Glutamatergic neuron (in vitro differentiated cells): ENCODE measurements at regions not wholly inside any gene's neighbourhood (a gene's known extent, or its start where the extent isn't known, plus 50 kb on each side); places are given as distances from the start of the nearest gene placed in this dataset.
"Not testable (repeated sequence)": the region's sequence is repeated elsewhere in the genome, so short reads cannot be mapped to it uniquely, and the experiment has no call there.

Source experiments
- DNase-seq: peaks from one replicate; pipeline ENCODE4 v3.0.0; 2022
- H3K27ac Mint-ChIP-seq: one replicate; pipeline ENCODE4 v1.8.0; 2020; ENCODE audit warnings: mild to moderate bottlenecking, mixed read lengths, inconsistent platforms; ENCODE audit not compliant: unreplicated experiment
- H3K27me3 Mint-ChIP-seq: one replicate; pipeline ENCODE4 v1.8.0; 2020; ENCODE audit warnings: mild to moderate bottlenecking, moderate library complexity, mixed read lengths, inconsistent platforms; ENCODE audit not compliant: unreplicated experiment
- H3K36me3 Mint-ChIP-seq: one replicate; pipeline ENCODE4 v1.8.0; 2020; ENCODE audit warnings: mild to moderate bottlenecking, mixed read lengths, inconsistent platforms; ENCODE audit not compliant: unreplicated experiment
- H3K4me1 Mint-ChIP-seq: one replicate; pipeline ENCODE4 v1.8.0; 2020; ENCODE audit warnings: mild to moderate bottlenecking, low read depth, mixed read lengths, inconsistent platforms; ENCODE audit not compliant: unreplicated experiment
- H3K4me3 Mint-ChIP-seq: one replicate; pipeline ENCODE4 v1.8.0; 2020; ENCODE audit warnings: mild to moderate bottlenecking, mixed read lengths, inconsistent platforms; ENCODE audit not compliant: unreplicated experiment
- H3K9me3 Mint-ChIP-seq: one replicate; pipeline ENCODE4 v1.8.0; 2020; ENCODE audit warnings: mild to moderate bottlenecking, moderate library complexity, mixed read lengths, inconsistent platforms; ENCODE audit not compliant: unreplicated experiment
- CTCF ChIP-seq: fragments of 200-600 bp; sonication (generic); IDR thresholded peaks from one replicate; pipeline ENCODE4 v1.5.0; 2021; ENCODE audit not compliant: partially characterized antibody, unreplicated experiment

GRCh38 chrX:65241059-65241721 lies 264.9 kb upstream of the ZC4H2 start:
- Mint-ChIP-seq H3K27ac (no peak overlapping the region), H3K36me3 (peaks cover 5% of the 10 kb centered on the region), H3K4me3 (no peak overlapping the region), H3K9me3 (peaks cover 5% of the 10 kb centered on the region), H3K27me3 (no peaks in the 10 kb centered on the region), H3K4me1 (no peaks in the 10 kb centered on the region)
- no peak for TF ChIP-seq CTCF
- DNase-seq: no peak

- Mint-ChIP-seq H3K27me3 (peaks cover 3% of the 10 kb centered on the region), H3K4me3 (no peak overlapping the region), H3K9me3 (no peaks in the 10 kb centered on the region), H3K36me3 (no peaks in the 10 kb centered on the region), H3K27ac (no peak overlapping the region), H3K4me1 (no peaks in the 10 kb centered on the region)
- DNase-seq: no peak
- TF ChIP-seq CTCF: no peak
Measured at GRCh38 chrX:65203545-65203944, 227.3 kb upstream of the ZC4H2 start.

DNA sequence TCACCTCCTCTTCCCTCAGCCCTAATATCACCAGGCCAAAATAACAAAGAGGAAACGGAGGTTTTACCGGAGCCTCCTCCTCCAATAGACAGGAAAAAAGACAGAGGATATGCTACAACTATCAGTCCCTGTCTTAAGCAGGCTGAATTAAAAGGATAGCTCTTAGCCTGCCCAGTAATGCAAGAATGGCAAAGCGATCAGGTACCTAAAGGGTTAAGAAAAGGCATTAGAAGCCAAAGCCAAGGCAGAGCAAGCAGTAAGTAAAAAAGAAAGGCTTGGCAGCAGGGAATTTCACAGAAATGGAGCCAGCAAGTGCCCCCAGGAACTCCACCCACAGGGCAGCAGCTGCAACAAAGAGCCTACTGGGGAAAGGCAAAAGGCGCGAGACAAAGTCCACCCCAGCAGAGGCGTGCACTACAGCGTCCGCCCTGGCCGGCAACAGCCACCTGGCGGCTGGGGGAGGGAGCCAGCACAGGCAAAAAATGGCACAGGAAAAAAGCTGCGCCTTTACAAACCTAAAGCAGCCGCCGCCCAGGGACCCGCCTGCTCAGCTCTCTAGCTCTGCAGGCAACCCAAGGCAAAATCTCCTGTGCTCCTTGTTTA lies 220.6 kb upstream of the ZC4H2 start:
- no peak overlapping the region for H3K27ac Mint-ChIP-seq
- DNase-seq: peak; percentile 69
- TF ChIP-seq CTCF: peak; percentile 29
- H3K4me3 Mint-ChIP-seq: peak overlapping the region; percentile 38
- no peaks in the 10 kb centered on the region for H3K36me3 Mint-ChIP-seq
- peaks cover 3% of the 10 kb centered on the region for H3K27me3 Mint-ChIP-seq
- no peaks in the 10 kb centered on the region for H3K9me3 Mint-ChIP-seq
- H3K4me1 Mint-ChIP-seq: no peaks in the 10 kb centered on the region

DNA sequence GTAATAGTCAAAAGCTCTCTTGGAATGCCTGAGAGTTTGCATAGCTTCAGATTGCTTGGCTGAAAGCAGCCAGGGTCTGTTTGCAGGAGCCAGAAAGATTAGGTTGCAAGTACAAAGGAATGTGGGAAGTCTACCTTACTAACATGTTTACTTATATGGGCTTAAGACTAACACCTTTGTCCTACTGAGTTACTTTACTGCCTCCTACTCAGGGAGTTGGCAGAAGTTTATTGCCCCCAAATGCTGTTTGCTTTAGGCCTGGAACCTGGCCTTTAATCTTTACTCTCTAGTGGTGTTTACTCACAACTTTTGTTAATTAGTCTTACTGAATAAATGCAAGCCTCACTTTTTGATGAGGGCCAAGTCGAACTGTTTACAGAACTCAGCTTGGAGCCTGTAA lies 219.4 kb upstream of the ZC4H2 start:
- H3K4me1 Mint-ChIP-seq: no peaks in the 10 kb centered on the region
- no peak for DNase-seq
- peaks cover 2% of the 10 kb centered on the region for H3K27me3 Mint-ChIP-seq
- no peaks in the 10 kb centered on the region for H3K36me3 Mint-ChIP-seq
- no peak overlapping the region for H3K4me3 Mint-ChIP-seq
- no peak overlapping the region for H3K27ac Mint-ChIP-seq
- H3K9me3 Mint-ChIP-seq: no peaks in the 10 kb centered on the region
- no peak for TF ChIP-seq CTCF

- Mint-ChIP-seq H3K27me3 (peaks cover 1% of the 10 kb centered on the region), H3K9me3 (no peaks in the 10 kb centered on the region), H3K4me3 (no peak overlapping the region), H3K36me3 (no peaks in the 10 kb centered on the region), H3K27ac (no peak overlapping the region), H3K4me1 (no peaks in the 10 kb centered on the region)
- no peak for TF ChIP-seq CTCF
- no peak for DNase-seq
Measured at GRCh38 chrX:65194547-65194946, 218.3 kb upstream of the ZC4H2 start.

GRCh38 chrX:65163325-65163724 lies 187.1 kb upstream of the ZC4H2 start:
- not testable (repeated sequence) for H3K36me3 Mint-ChIP-seq, H3K4me1 Mint-ChIP-seq, H3K27me3 Mint-ChIP-seq, H3K9me3 Mint-ChIP-seq, H3K4me3 Mint-ChIP-seq, H3K27ac Mint-ChIP-seq, DNase-seq
